ENCODE measurements at regions not wholly inside any gene's neighbourhood (a gene's known extent, or its start where the extent isn't known, plus 50 kb on each side); places are given as distances from the start of the nearest gene placed in this dataset.
"Not testable (repeated sequence)": the region's sequence is repeated elsewhere in the genome, so short reads cannot be mapped to it uniquely, and the experiment has no call there.

GRCh38 chr6:139982195-139982594 is 607.7 kb upstream of the CITED2 start:
- POLR2A ChIA-PET, result interaction anchor here (0.6 to 5.1 kb wide), 7 partner anchors 9 to 612 kb away, joined by 3 to 41 read pairs (median 4); partner anchors contain the start of gene CITED2
- Mint-ChIP-seq H3K4me3 (ENCODE audit: unreplicated experiment) (peak overlapping the region; percentile 3), H3K9me3 (ENCODE audit: unreplicated experiment) (peaks cover 6% of the 10 kb centered on the region), H3K27ac (ENCODE audit: low read depth, unreplicated experiment) (peak overlapping the region; percentile 98), H3K36me3 (ENCODE audit: insufficient read depth, unreplicated experiment) (no peaks in the 10 kb centered on the region), H3K27me3 (ENCODE audit: insufficient read depth, unreplicated experiment) (no peaks in the 10 kb centered on the region), H3K4me1 (ENCODE audit: insufficient read depth, unreplicated experiment) (peaks cover 65% of the 10 kb centered on the region)
- intact Hi-C loops (cut with micrococcal nuclease), result loop anchor here (5.0 kb wide), 1 partner anchor 60 kb away; no protein-coding TSS in a partner anchor
- no TSS peak for BruUV-seq (replicated peaks)
- DNase-seq (ENCODE audit: unreplicated experiment), result peak; percentile 25
- TF ChIP-seq CTCF (IDR thresholded peaks at IDR 0.05; ENCODE audit: unreplicated experiment), result no peak
- CTCF ChIA-PET, result interaction anchor here (1.0 kb wide), 1 partner anchor 8 kb away, joined by 3 read pairs; no protein-coding TSS in a partner anchor

- no TSS peak for BruUV-seq (replicated peaks)
- no peak for TF ChIP-seq CTCF (IDR thresholded peaks at IDR 0.05; ENCODE audit: unreplicated experiment)
- Mint-ChIP-seq H3K27ac (ENCODE audit: low read depth, unreplicated experiment) (peak overlapping the region; percentile 98), H3K4me1 (ENCODE audit: insufficient read depth, unreplicated experiment) (peaks cover 65% of the 10 kb centered on the region), H3K4me3 (ENCODE audit: unreplicated experiment) (peak overlapping the region; percentile 3), H3K27me3 (ENCODE audit: insufficient read depth, unreplicated experiment) (no peaks in the 10 kb centered on the region), H3K9me3 (ENCODE audit: unreplicated experiment) (peaks cover 6% of the 10 kb centered on the region), H3K36me3 (ENCODE audit: insufficient read depth, unreplicated experiment) (no peaks in the 10 kb centered on the region)
- peak; percentile 57 for DNase-seq (ENCODE audit: unreplicated experiment)
- ChIA-PET POLR2A (interaction anchor here (1.2 to 5.1 kb wide), 5 partner anchors 8 to 612 kb away, joined by 3 to 41 read pairs (median 6); partner anchors contain the start of gene CITED2), CTCF (interaction anchor here (1.0 kb wide), 1 partner anchor 9 kb away, joined by 3 read pairs; no protein-coding TSS in a partner anchor)
- intact Hi-C loops (cut with micrococcal nuclease), result loop anchor here (5.0 kb wide), 1 partner anchor 61 kb away; no protein-coding TSS in a partner anchor
Observed at GRCh38 chr6:139981768-139982181, 607.3 kb upstream of the CITED2 start.

DNA sequence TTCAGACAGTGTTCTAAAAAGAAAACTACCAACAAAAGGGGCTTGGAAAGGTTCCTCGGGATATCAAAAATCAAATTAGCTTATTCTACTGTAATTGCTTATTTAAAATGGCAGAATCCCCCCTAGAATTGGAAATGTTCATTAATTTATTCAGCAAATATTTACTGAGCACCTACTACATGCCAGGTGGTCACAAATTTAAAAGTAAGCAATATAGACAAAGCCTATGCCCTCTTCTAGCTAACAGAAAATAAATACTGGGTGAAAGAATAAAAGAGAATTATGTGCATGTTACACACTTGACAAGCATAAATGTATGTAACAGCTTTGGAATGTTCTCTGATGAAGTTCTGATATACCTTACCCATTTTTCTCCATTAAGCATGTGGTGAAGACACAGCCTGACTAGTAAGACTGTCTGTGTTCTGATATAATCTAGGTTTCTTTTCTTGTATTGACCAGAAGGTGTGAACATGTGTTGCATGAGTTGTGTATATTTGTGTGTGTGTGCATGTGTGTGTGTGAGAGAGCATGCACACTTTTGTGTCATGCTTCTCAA is 606.7 kb upstream of the CITED2 start:
- peak overlapping the region; percentile 98 for H3K27ac Mint-ChIP-seq (ENCODE audit: low read depth, unreplicated experiment)
- no peak overlapping the region for H3K4me3 Mint-ChIP-seq (ENCODE audit: unreplicated experiment)
- ChIA-PET POLR2A (interaction anchor here (1.2 to 5.1 kb wide), 7 partner anchors 8 to 611 kb away, joined by 3 to 41 read pairs (median 6); partner anchors contain the start of gene CITED2), CTCF (interaction anchor here (0.5 to 1.0 kb wide), 3 partner anchors 18 to 58 kb away, joined by 3 read pairs; no protein-coding TSS in a partner anchor)
- DNase-seq (ENCODE audit: unreplicated experiment), result peak; percentile 2
- peaks cover 65% of the 10 kb centered on the region for H3K4me1 Mint-ChIP-seq (ENCODE audit: insufficient read depth, unreplicated experiment)
- no TSS peak for BruUV-seq (replicated peaks)
- intact Hi-C loops (cut with micrococcal nuclease), result loop anchor here (5.0 kb wide), 1 partner anchor 61 kb away; no protein-coding TSS in a partner anchor
- peaks cover 6% of the 10 kb centered on the region for H3K9me3 Mint-ChIP-seq (ENCODE audit: unreplicated experiment)
- no peaks in the 10 kb centered on the region for H3K36me3 Mint-ChIP-seq (ENCODE audit: insufficient read depth, unreplicated experiment)
- TF ChIP-seq CTCF (IDR thresholded peaks at IDR 0.05; ENCODE audit: unreplicated experiment), result no peak
- H3K27me3 Mint-ChIP-seq (ENCODE audit: insufficient read depth, unreplicated experiment), result no peaks in the 10 kb centered on the region

DNA sequence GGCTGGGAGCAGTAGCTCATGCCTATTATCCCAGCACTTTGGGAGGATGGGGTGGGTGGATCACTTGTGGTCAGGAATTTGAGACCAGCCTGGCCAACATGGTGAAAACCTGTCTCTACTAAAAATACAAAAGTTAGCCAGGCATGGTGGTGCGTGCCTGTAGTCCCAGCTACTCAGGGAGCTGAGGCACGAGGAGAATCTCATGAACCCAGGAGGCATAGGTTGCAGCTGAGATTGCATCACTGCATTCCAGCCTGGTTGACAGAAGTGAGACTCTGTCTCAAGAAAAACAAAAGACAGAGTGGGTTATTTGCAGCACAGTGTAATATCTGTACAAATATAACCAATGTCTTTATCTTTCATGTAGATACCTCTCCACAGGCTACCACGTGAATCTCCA is 606.2 kb upstream of the CITED2 start:
- H3K27me3 Mint-ChIP-seq (ENCODE audit: insufficient read depth, unreplicated experiment); H3K36me3 Mint-ChIP-seq (ENCODE audit: insufficient read depth, unreplicated experiment); BruUV-seq (replicated peaks); H3K4me3 Mint-ChIP-seq (ENCODE audit: unreplicated experiment); H3K9me3 Mint-ChIP-seq (ENCODE audit: unreplicated experiment): not testable (repeated sequence)
- peak overlapping the region; percentile 98 for H3K27ac Mint-ChIP-seq (ENCODE audit: low read depth, unreplicated experiment)
- ChIA-PET CTCF (interaction anchor here (0.5 to 1.0 kb wide), 6 partner anchors 18 to 99 kb away, joined by 3 to 6 read pairs (median 3); no protein-coding TSS in a partner anchor), POLR2A (interaction anchor here (1.4 to 5.1 kb wide), 4 partner anchors 62 to 606 kb away, joined by 4 to 41 read pairs (median 11); partner anchors contain the start of gene CITED2)
- intact Hi-C loops (cut with micrococcal nuclease), result loop anchor here (5.0 kb wide), 1 partner anchor 62 kb away; no protein-coding TSS in a partner anchor
- peak; percentile 70 for DNase-seq (ENCODE audit: unreplicated experiment)
- H3K4me1 Mint-ChIP-seq (ENCODE audit: insufficient read depth, unreplicated experiment), result peaks cover 70% of the 10 kb centered on the region

Data from MCF 10A (cell line).